ENCODE measurements at regions not wholly inside any gene's neighbourhood (a gene's known extent, or its start where the extent isn't known, plus 50 kb on each side); places are given as distances from the start of the nearest gene placed in this dataset.

DNA sequence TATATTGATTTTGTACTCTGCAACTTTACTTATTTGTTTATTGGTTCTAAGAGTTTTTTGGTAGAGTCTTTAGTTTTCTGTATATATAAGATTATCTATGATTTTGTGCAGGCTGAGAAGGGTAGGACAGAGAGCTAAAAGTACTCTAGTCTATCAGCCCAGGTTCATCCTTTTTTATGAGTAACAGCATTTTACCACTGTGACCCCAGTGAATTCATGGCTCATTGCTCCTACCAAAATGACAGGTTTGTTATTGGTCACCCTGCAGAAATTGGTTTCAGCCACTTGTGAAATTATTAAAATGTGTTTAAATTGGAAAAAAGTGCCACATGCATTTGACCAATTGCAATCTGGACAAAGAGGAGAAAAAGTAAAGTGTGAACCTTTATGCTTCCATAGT, 421.4 kb upstream of the DAB2 start:
- Histone ChIP-seq H3K56ac (ENCODE audit: insufficient read length, low read depth, low read length) (no peak overlapping the region), H3K79me1 (ENCODE audit: insufficient read depth, low read depth, low read length, poor library complexity, severe bottlenecking) (no peaks in the 10 kb centered on the region), H4K5ac (ENCODE audit: insufficient read length, low read depth, low read length) (no peak overlapping the region), H2BK5ac (ENCODE audit: insufficient read length, low read length) (no peak overlapping the region), H3K23ac (ENCODE audit: insufficient read length, low read depth, low read length) (no peak overlapping the region), H3K27ac (ENCODE audit: insufficient read length, low read depth, low read length) (no peak overlapping the region), H3K4me1 (ENCODE audit: insufficient read depth, low read length) (no peaks in the 10 kb centered on the region), H2BK120ac (ENCODE audit: low read depth, low read length, poor library complexity, severe bottlenecking) (no peak overlapping the region), H3K4me2 (ENCODE audit: insufficient read depth, insufficient read length, low read length) (no peak overlapping the region), H3K4ac (ENCODE audit: low read depth, low read length) (no peak overlapping the region), H3K14ac (ENCODE audit: insufficient read depth, low read length) (no peak overlapping the region), H3K79me2 (ENCODE audit: insufficient read depth, low read length) (no peaks in the 10 kb centered on the region), H2BK15ac (ENCODE audit: low read depth, low read length) (no peak overlapping the region), H4K20me1 (ENCODE audit: control insufficient read depth, insufficient read depth, insufficient read length) (no peaks in the 10 kb centered on the region), H3K27me3 (ENCODE audit: insufficient read depth, low read length) (no peaks in the 10 kb centered on the region), H2AK5ac (ENCODE audit: insufficient read length, low read length) (no peak overlapping the region), H3K9ac (ENCODE audit: extremely low read depth, insufficient read length, low read length) (no peak overlapping the region), H3K18ac (ENCODE audit: insufficient read length, low read depth, low read length) (no peak overlapping the region), H4K91ac (ENCODE audit: insufficient read length, low read depth, low read length) (no peak overlapping the region), H3K9me3 (ENCODE audit: control insufficient read depth, low read depth, low read length) (no peaks in the 10 kb centered on the region), H3K23me2 (ENCODE audit: insufficient read length, low read depth, low read length, poor library complexity, severe bottlenecking) (no peaks in the 10 kb centered on the region), H2AFZ (ENCODE audit: low read length) (no peak overlapping the region), H2BK12ac (ENCODE audit: insufficient read length, low read depth, low read length) (no peak overlapping the region), H3T11ph (ENCODE audit: low read length) (no peak overlapping the region), H4K8ac (replicated peaks; ENCODE audit: insufficient read length, low read depth, low read length) (no peak overlapping the region), H2BK20ac (ENCODE audit: low read depth, low read length, poor library complexity, severe bottlenecking) (no peak overlapping the region)
- no peaks in the 10 kb centered on the region; a peak in 1 of 5 replicates for H3K9me3 Mint-ChIP-seq
- no peak overlapping the region for H3K4me3 Mint-ChIP-seq
- DNase-seq = no peak
- TF ChIP-seq, protein P1, sequence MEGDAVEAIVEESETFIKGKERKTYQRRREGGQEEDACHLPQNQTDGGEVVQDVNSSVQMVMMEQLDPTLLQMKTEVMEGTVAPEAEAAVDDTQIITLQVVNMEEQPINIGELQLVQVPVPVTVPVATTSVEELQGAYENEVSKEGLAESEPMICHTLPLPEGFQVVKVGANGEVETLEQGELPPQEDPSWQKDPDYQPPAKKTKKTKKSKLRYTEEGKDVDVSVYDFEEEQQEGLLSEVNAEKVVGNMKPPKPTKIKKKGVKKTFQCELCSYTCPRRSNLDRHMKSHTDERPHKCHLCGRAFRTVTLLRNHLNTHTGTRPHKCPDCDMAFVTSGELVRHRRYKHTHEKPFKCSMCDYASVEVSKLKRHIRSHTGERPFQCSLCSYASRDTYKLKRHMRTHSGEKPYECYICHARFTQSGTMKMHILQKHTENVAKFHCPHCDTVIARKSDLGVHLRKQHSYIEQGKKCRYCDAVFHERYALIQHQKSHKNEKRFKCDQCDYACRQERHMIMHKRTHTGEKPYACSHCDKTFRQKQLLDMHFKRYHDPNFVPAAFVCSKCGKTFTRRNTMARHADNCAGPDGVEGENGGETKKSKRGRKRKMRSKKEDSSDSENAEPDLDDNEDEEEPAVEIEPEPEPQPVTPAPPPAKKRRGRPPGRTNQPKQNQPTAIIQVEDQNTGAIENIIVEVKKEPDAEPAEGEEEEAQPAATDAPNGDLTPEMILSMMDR (conservative IDR thresholded peaks at IDR 0.05) = no peak
- H3K4me1 Mint-ChIP-seq = no peaks in the 10 kb centered on the region
- no peaks in the 10 kb centered on the region for H3K36me3 Mint-ChIP-seq (ENCODE audit: insufficient read depth in 1 of 3, low read depth in 3 of 3)
- no peak overlapping the region; a peak in 1 of 7 replicates for H3K27ac Mint-ChIP-seq
- no peaks in the 10 kb centered on the region; the same call in none of the 2 replicates for H3K27me3 Mint-ChIP-seq (ENCODE audit: low read depth)

Measured in H9 (cell line).